CD4-positive, CD25-positive, alpha-beta regulatory T cell (primary cell): ENCODE measurements at regions not wholly inside any gene's neighbourhood (a gene's known extent, or its start where the extent isn't known, plus 50 kb on each side); places are given as distances from the start of the nearest gene placed in this dataset.
A peak's percentile ranks its signal among the peaks of the same experiment; 100 is the strongest.
"Not testable (repeated sequence)": the region's sequence is repeated elsewhere in the genome, so short reads cannot be mapped to it uniquely, and the experiment has no call there.

Experiments
- ATAC-seq, 2 donors: fragments of 150-1000 bp; cut with Tn5 transposase; one replicate each; pipeline ENCODE4 v1.10.0; 2021; ENCODE audit warnings: low read depth in 2 of 2, moderate number of reproducible peaks in 2 of 2, moderate library complexity in 1 of 2
- DNase-seq, 3 donors: peaks; one replicate each; pipeline versions ENCODE4 v3.0.0 to v3.0.0-alpha.2; 2012 to 2022; ENCODE audit warnings: mixed read lengths in 1 of 3
- H3K27ac ChIP-seq: one replicate; pipeline ENCODE4 v1.7.0; 2013; ENCODE audit warnings: mild to moderate bottlenecking, low read length; ENCODE audit not compliant: insufficient read depth, poor library complexity, severe bottlenecking
- H3K27me3 ChIP-seq: one replicate; pipeline ENCODE4 v1.7.0; 2013; ENCODE audit warnings: low read length; ENCODE audit not compliant: control insufficient read depth, insufficient read depth
- H3K36me3 ChIP-seq: one replicate; pipeline ENCODE4 v1.7.0; 2013; ENCODE audit warnings: mild to moderate bottlenecking, low read length, moderate library complexity; ENCODE audit not compliant: control insufficient read depth, insufficient read depth
- H3K4me1 ChIP-seq: 2 replicates; pipeline ENCODE4 v1.7.0; 2013; ENCODE audit warnings: mild to moderate bottlenecking, low read length; ENCODE audit not compliant: insufficient read depth, control insufficient read depth, poor library complexity, severe bottlenecking
- H3K4me3 ChIP-seq: one replicate; pipeline ENCODE4 v1.7.0; 2013; ENCODE audit warnings: low read depth, mild to moderate bottlenecking, low read length, moderate library complexity
- H3K9me3 ChIP-seq, 2 experiments: 1 replicate in 1 of 2; 2 replicates in 1 of 2; pipeline ENCODE4 v1.7.0; 2013; ENCODE audit warnings: low read length in 2 of 2, mild to moderate bottlenecking in 1 of 2, moderate library complexity in 1 of 2; ENCODE audit not compliant: control insufficient read depth in 2 of 2
- H3K27ac Mint-ChIP-seq, 3 donors: one replicate each; pipeline ENCODE4 v1.8.0; 2020 to 2022; ENCODE audit warnings: mild to moderate bottlenecking in 3 of 3, mixed read lengths in 3 of 3, moderate library complexity in 2 of 3
- H3K27me3 Mint-ChIP-seq: one replicate; pipeline ENCODE4 v1.8.0; 2022; ENCODE audit warnings: mild to moderate bottlenecking, mixed read lengths
- H3K36me3 Mint-ChIP-seq: one replicate; pipeline ENCODE4 v1.8.0; 2020; ENCODE audit warnings: mixed read lengths
- H3K4me1 Mint-ChIP-seq, 4 donors: one replicate each; pipeline ENCODE4 v1.8.0; 2020 to 2022; ENCODE audit warnings: mixed read lengths in 4 of 4, mild to moderate bottlenecking in 1 of 4
- H3K4me3 Mint-ChIP-seq, 4 donors: one replicate each; pipeline ENCODE4 v1.8.0; 2020 to 2022; ENCODE audit warnings: mild to moderate bottlenecking in 4 of 4, mixed read lengths in 4 of 4, moderate library complexity in 3 of 4
- H3K9me3 Mint-ChIP-seq, 7 donors: one replicate each; pipeline ENCODE4 v1.8.0; 2020 to 2022; ENCODE audit warnings: mixed read lengths in 7 of 7, mild to moderate bottlenecking in 3 of 7, moderate library complexity in 2 of 7

GRCh38 chr10:109678857-109679256 is 244.5 kb downstream of the XPNPEP1 start:
- DNase-seq (no peak), ATAC-seq (no peak)
- no peaks in the 10 kb centered on the region for H3K36me3 ChIP-seq
- Mint-ChIP-seq H3K9me3 (peaks cover 0 to 5% (median 2%) of the 10 kb centered on the region in 7 donors), H3K36me3 (no peaks in the 10 kb centered on the region), H3K4me3 (no peak overlapping the region), H3K27me3 (no peaks in the 10 kb centered on the region), H3K27ac (no peak overlapping the region), H3K4me1 (no peaks in the 10 kb centered on the region)
- no peaks in the 10 kb centered on the region for H3K4me1 ChIP-seq
- no peaks in the 10 kb centered on the region for H3K9me3 ChIP-seq
- H3K4me3 ChIP-seq = no peak overlapping the region
- no peaks in the 10 kb centered on the region for H3K27me3 ChIP-seq
- H3K27ac ChIP-seq = no peak overlapping the region

GRCh38 chr10:109676703-109677102 is 246.6 kb downstream of the XPNPEP1 start:
- Histone ChIP-seq H3K27me3 (no peaks in the 10 kb centered on the region), H3K27ac (no peak overlapping the region), H3K36me3 (no peaks in the 10 kb centered on the region), H3K4me3 (no peak overlapping the region), H3K4me1 (no peaks in the 10 kb centered on the region), H3K9me3 (no peaks in the 10 kb centered on the region)
- ATAC-seq (no peak), DNase-seq (no peak)
- peak overlapping the region in 1 of 3 donors; percentile 61 for H3K27ac Mint-ChIP-seq
- no peaks in the 10 kb centered on the region for H3K4me1 Mint-ChIP-seq
- no peaks in the 10 kb centered on the region for H3K36me3 Mint-ChIP-seq
- no peaks in the 10 kb centered on the region for H3K27me3 Mint-ChIP-seq
- H3K4me3 Mint-ChIP-seq = no peak overlapping the region
- peaks cover 0 to 3% (median 2%) of the 10 kb centered on the region in 7 donors for H3K9me3 Mint-ChIP-seq

- DNase-seq = no peak
- no peaks in the 10 kb centered on the region for H3K36me3 ChIP-seq
- H3K4me1 ChIP-seq = no peaks in the 10 kb centered on the region
- peaks cover 0 to 7% (median 2%) of the 10 kb centered on the region in 7 donors for H3K9me3 Mint-ChIP-seq
- H3K4me1 Mint-ChIP-seq = no peaks in the 10 kb centered on the region
- no peak for ATAC-seq
- H3K9me3 ChIP-seq = peaks cover 0 to 1% of the 10 kb centered on the region in 2 experiments
- H3K27me3 Mint-ChIP-seq = no peaks in the 10 kb centered on the region
- no peak overlapping the region for H3K4me3 ChIP-seq
- H3K27ac ChIP-seq = no peak overlapping the region
- peaks cover 1% of the 10 kb centered on the region for H3K27me3 ChIP-seq
- no peaks in the 10 kb centered on the region for H3K36me3 Mint-ChIP-seq
- H3K4me3 Mint-ChIP-seq = no peak overlapping the region
- no peak overlapping the region for H3K27ac Mint-ChIP-seq
These were observed 254.6 kb downstream of the XPNPEP1 start for GRCh38 chr10:109668703-109669102.

GRCh38 chr10:109668154-109668665 is 255.1 kb downstream of the XPNPEP1 start:
- no peak for ATAC-seq
- Histone ChIP-seq H3K27ac (no peak overlapping the region), H3K36me3 (no peaks in the 10 kb centered on the region), H3K9me3 (peaks cover 0 to 4% of the 10 kb centered on the region in 2 experiments), H3K27me3 (peaks cover 1% of the 10 kb centered on the region), H3K4me1 (no peaks in the 10 kb centered on the region), H3K4me3 (no peak overlapping the region)
- H3K9me3 Mint-ChIP-seq = peaks cover 0 to 7% (median 2%) of the 10 kb centered on the region in 7 donors
- no peak for DNase-seq
- H3K27ac Mint-ChIP-seq = no peak overlapping the region
- no peak overlapping the region for H3K4me3 Mint-ChIP-seq
- no peaks in the 10 kb centered on the region for H3K36me3 Mint-ChIP-seq
- H3K4me1 Mint-ChIP-seq = no peaks in the 10 kb centered on the region
- no peaks in the 10 kb centered on the region for H3K27me3 Mint-ChIP-seq

- Histone ChIP-seq H3K9me3 (peaks cover 0 to 4% of the 10 kb centered on the region in 2 experiments), H3K36me3 (no peaks in the 10 kb centered on the region), H3K27ac (no peak overlapping the region), H3K4me3 (no peak overlapping the region), H3K4me1 (no peaks in the 10 kb centered on the region), H3K27me3 (peaks cover 1% of the 10 kb centered on the region)
- Mint-ChIP-seq H3K4me3 (no peak overlapping the region), H3K36me3 (no peaks in the 10 kb centered on the region), H3K4me1 (no peaks in the 10 kb centered on the region), H3K9me3 (peaks cover 0 to 8% (median 2%) of the 10 kb centered on the region in 7 donors), H3K27ac (no peak overlapping the region), H3K27me3 (no peaks in the 10 kb centered on the region)
- ATAC-seq (no peak), DNase-seq (no peak)
These were observed 258.0 kb downstream of the XPNPEP1 start for GRCh38 chr10:109665321-109665720.

- ATAC-seq (no peak), DNase-seq (no peak)
- no peak overlapping the region for H3K4me3 Mint-ChIP-seq
- no peak overlapping the region for H3K4me3 ChIP-seq
- H3K9me3 ChIP-seq = peaks cover 0 to 4% of the 10 kb centered on the region in 2 experiments
- H3K9me3 Mint-ChIP-seq = peaks cover 0 to 15% (median 4%) of the 10 kb centered on the region in 7 donors
- no peaks in the 10 kb centered on the region for H3K36me3 Mint-ChIP-seq
- H3K27me3 Mint-ChIP-seq = no peaks in the 10 kb centered on the region
- H3K4me1 ChIP-seq = no peaks in the 10 kb centered on the region
- no peaks in the 10 kb centered on the region for H3K4me1 Mint-ChIP-seq
- H3K27ac ChIP-seq = no peak overlapping the region
- H3K27me3 ChIP-seq = peaks cover 1% of the 10 kb centered on the region
- H3K36me3 ChIP-seq = no peaks in the 10 kb centered on the region
- no peak overlapping the region for H3K27ac Mint-ChIP-seq
These were observed 258.8 kb downstream of the XPNPEP1 start for GRCh38 chr10:109664554-109664953.

- no peak for DNase-seq
- H3K9me3 Mint-ChIP-seq = peaks cover 0 to 15% (median 4%) of the 10 kb centered on the region in 7 donors
- H3K27ac Mint-ChIP-seq = no peak overlapping the region
These were observed 260.2 kb downstream of the XPNPEP1 start for GRCh38 chr10:109663122-109663521.

GRCh38 chr10:109652612-109653011 is 270.7 kb downstream of the XPNPEP1 start:
- ATAC-seq, H3K4me1 ChIP-seq, H3K36me3 Mint-ChIP-seq, DNase-seq, H3K27ac Mint-ChIP-seq, H3K27ac ChIP-seq, H3K36me3 ChIP-seq, H3K27me3 Mint-ChIP-seq, H3K9me3 ChIP-seq, H3K4me3 Mint-ChIP-seq, H3K4me1 Mint-ChIP-seq, H3K4me3 ChIP-seq, H3K27me3 ChIP-seq, H3K9me3 Mint-ChIP-seq: not testable (repeated sequence)

More at GRCh38 chr10:109663122-109663521, 260.2 kb downstream of the XPNPEP1 start:
- Mint-ChIP-seq H3K36me3 (no peaks in the 10 kb centered on the region), H3K4me1 (no peaks in the 10 kb centered on the region), H3K27me3 (no peaks in the 10 kb centered on the region), H3K4me3 (no peak overlapping the region)
- no peaks in the 10 kb centered on the region for H3K4me1 ChIP-seq
- H3K27me3 ChIP-seq = no peaks in the 10 kb centered on the region
- no peaks in the 10 kb centered on the region for H3K36me3 ChIP-seq
- peaks cover 0 to 4% of the 10 kb centered on the region in 2 experiments for H3K9me3 ChIP-seq
- no peak overlapping the region for H3K27ac ChIP-seq
- H3K4me3 ChIP-seq = no peak overlapping the region
- no peak for ATAC-seq
